H1 (cell line): ENCODE measurements at regions not wholly inside any gene's neighbourhood (a gene's known extent, or its start where the extent isn't known, plus 50 kb on each side); places are given as distances from the start of the nearest gene placed in this dataset.

ENCODE experiments used
- CTCF ChIA-PET: fragments of 300-600 bp; sonication (Branson Sonifier 250); formaldehyde crosslinking; loops from one replicate; lab custom pipeline; 2021; ENCODE audit not compliant: partially characterized antibody; lab: Charles Lee
- POLR2A ChIA-PET: fragments of 300-600 bp; sonication (Branson Sonifier 250); formaldehyde crosslinking; loops from one replicate; lab custom pipeline; 2021; ENCODE audit warnings: inconsistent platforms; ENCODE audit not compliant: partially characterized antibody; lab: Charles Lee
- DNase-seq, 2 experiments: peaks; one replicate each; pipeline versions ENCODE4 v3.0.0 to v3.0.0-alpha.2; 2010 to 2022; ENCODE audit warnings: low spot score in 2 of 2, low read depth in 1 of 2, mixed read lengths in 1 of 2
- FAIRE-seq: peaks from 2 replicates; lab custom pipeline; 2011; peaks lifted over from hg19 to GRCh38; lab: Jason Lieb, UNC
- H2AFZ ChIP-seq: 2 replicates; pipeline ENCODE4 v1.8.1; 2012; ENCODE audit warnings: low read length, inconsistent platforms
- H2AK5ac ChIP-seq: 2 replicates; pipeline ENCODE4 v1.6.1; 2013; ENCODE audit warnings: low read depth, low read length
- H2BK120ac ChIP-seq: replicated peaks from 2 replicates; pipeline ENCODE3; 2013; ENCODE audit warnings: low read depth, low read length, inconsistent platforms
- H2BK12ac ChIP-seq: 2 replicates; pipeline ENCODE4 v1.6.1; 2013; ENCODE audit warnings: low read depth, low read length
- H2BK15ac ChIP-seq: 2 replicates; pipeline ENCODE4 v1.6.1; 2013; ENCODE audit warnings: low read length
- H2BK20ac ChIP-seq: 2 replicates; pipeline ENCODE4 v1.6.1; 2013; ENCODE audit warnings: low read length
- H2BK5ac ChIP-seq: 2 replicates; pipeline ENCODE4 v1.6.1; 2013; ENCODE audit warnings: low read depth, low read length
- H3K14ac ChIP-seq: 2 replicates; pipeline ENCODE4 v1.6.1; 2013; ENCODE audit warnings: inconsistent platforms; ENCODE audit not compliant: insufficient read length
- H3K18ac ChIP-seq: 2 replicates; pipeline ENCODE4 v1.6.1; 2013; ENCODE audit warnings: low read length; ENCODE audit errors: extremely low read depth
- H3K23ac ChIP-seq: 2 replicates; pipeline ENCODE4 v1.6.1; 2013; ENCODE audit warnings: inconsistent platforms; ENCODE audit not compliant: insufficient read length
- H3K23me2 ChIP-seq: 2 replicates; pipeline ENCODE4 v1.6.1; 2013; ENCODE audit warnings: low read depth, low read length
- H3K27ac ChIP-seq: 2 replicates; pipeline ENCODE4 v1.6.1; 2011; ENCODE audit warnings: low read depth, low read length, inconsistent platforms
- H3K27me3 ChIP-seq, 4 experiments: replicated peaks in 1 of 4; 1 replicate in 1 of 4; 2 replicates in 3 of 4; pipeline versions ENCODE4 v1.6.1 to v1.8.1; 2011 to 2013; ENCODE audit warnings: low read length in 3 of 4, mild to moderate bottlenecking in 3 of 4, inconsistent platforms in 2 of 4, mixed read lengths in 2 of 4, moderate library complexity in 1 of 4; ENCODE audit not compliant: control insufficient read depth in 3 of 4, insufficient read depth in 3 of 4; ENCODE audit errors: extremely low read depth in 1 of 4
- H3K36me3 ChIP-seq, 4 experiments: 2 replicates each; pipeline versions ENCODE4 v1.6.1 to v1.8.1; 2011 to 2013; ENCODE audit warnings: mild to moderate bottlenecking in 4 of 4, low read length in 3 of 4, moderate library complexity in 2 of 4, control low read depth in 1 of 4, inconsistent platforms in 1 of 4; ENCODE audit not compliant: insufficient read depth in 4 of 4, control insufficient read depth in 2 of 4
- H3K4ac ChIP-seq: replicated peaks from 2 replicates; pipeline ENCODE3; 2013; ENCODE audit warnings: low read length, low read depth, mixed read lengths, inconsistent platforms; ENCODE audit not compliant: insufficient read length
- H3K4me1 ChIP-seq, 4 experiments: replicated peaks in 1 of 4; 1 replicate in 1 of 4; 2 replicates in 3 of 4; pipeline versions ENCODE4 v1.6.1 to v1.8.1; 2011 to 2013; ENCODE audit warnings: low read length in 3 of 4, inconsistent platforms in 2 of 4, mixed read lengths in 1 of 4; ENCODE audit not compliant: insufficient read depth in 4 of 4, control insufficient read depth in 3 of 4
- H3K4me2 ChIP-seq, 2 experiments: 2 replicates each; pipeline versions ENCODE4 v1.6.1 to v1.8.1; 2011 to 2013; ENCODE audit warnings: low read depth in 2 of 2, low read length in 2 of 2, control low read depth in 1 of 2, inconsistent platforms in 1 of 2, mild to moderate bottlenecking in 1 of 2; ENCODE audit not compliant: insufficient read depth in 1 of 2
- H3K4me3 ChIP-seq, 4 experiments: fragments of 200-600, 300-600 bp in 1 of 4; sonication (generic), shearing (Covaris generic), sonication (Bioruptor Twin) in 1 of 4; 2 replicates each; pipeline versions ENCODE4 v1.5.1 to v1.8.1; 2011 to 2016; ENCODE audit warnings: low read length in 4 of 4, low read depth in 3 of 4, control low read depth in 2 of 4, inconsistent platforms in 2 of 4, mild to moderate bottlenecking in 2 of 4, mixed read lengths in 1 of 4, moderate library complexity in 1 of 4; ENCODE audit not compliant: insufficient read depth in 2 of 4; ENCODE audit errors: extremely low read depth in 1 of 4
- H3K56ac ChIP-seq: replicated peaks from 2 replicates; pipeline ENCODE3; 2013; ENCODE audit warnings: low read depth, mild to moderate bottlenecking, mixed read lengths, low read length, inconsistent platforms; ENCODE audit not compliant: insufficient read length
- H3K79me1 ChIP-seq: 2 replicates; pipeline ENCODE4 v1.6.1; 2013; ENCODE audit warnings: low read depth, low read length, control low read depth
- H3K79me2 ChIP-seq, 2 experiments: 2 replicates each; pipeline versions ENCODE4 v1.6.1 to v1.8.1; 2012 to 2013; ENCODE audit warnings: low read length in 2 of 2, mild to moderate bottlenecking in 2 of 2, inconsistent platforms in 1 of 2; ENCODE audit not compliant: insufficient read depth in 2 of 2, control insufficient read depth in 1 of 2
- H3K9ac ChIP-seq, 4 experiments: replicated peaks in 1 of 4; 1 replicate in 1 of 4; 2 replicates in 3 of 4; pipeline versions ENCODE4 v1.6.1 to v1.8.1; 2011 to 2013; ENCODE audit warnings: low read depth in 3 of 4, low read length in 3 of 4, control low read depth in 2 of 4, mild to moderate bottlenecking in 2 of 4, moderate library complexity in 2 of 4, inconsistent platforms in 1 of 4; ENCODE audit errors: extremely low read depth in 1 of 4
- H3K9me3 ChIP-seq, 2 experiments: 2 replicates each; pipeline versions ENCODE4 v1.6.1 to v1.8.1; 2012 to 2013; ENCODE audit warnings: mild to moderate bottlenecking in 2 of 2, moderate library complexity in 2 of 2, control low read depth in 1 of 2, inconsistent platforms in 1 of 2, low read depth in 1 of 2, low read length in 1 of 2, mixed read lengths in 1 of 2; ENCODE audit not compliant: insufficient read depth in 2 of 2
- H4K20me1 ChIP-seq, 2 experiments: replicated peaks in 1 of 2; 2 replicates each; pipeline versions ENCODE3 to v1.8.1; 2011 to 2013; ENCODE audit warnings: inconsistent platforms in 2 of 2, low read length in 2 of 2, mild to moderate bottlenecking in 1 of 2; ENCODE audit not compliant: insufficient read depth in 2 of 2, control insufficient read depth in 1 of 2
- H4K5ac ChIP-seq: 2 replicates; pipeline ENCODE4 v1.6.1; 2013; ENCODE audit warnings: low read length, low read depth, mixed read lengths, inconsistent platforms; ENCODE audit not compliant: insufficient read length
- H4K8ac ChIP-seq: 2 replicates; pipeline ENCODE4 v1.8.0; 2013; ENCODE audit warnings: mild to moderate bottlenecking, moderate library complexity, low read length, inconsistent platforms; ENCODE audit not compliant: insufficient read depth; ENCODE audit errors: extremely low read depth
- H4K91ac ChIP-seq: replicated peaks from 2 replicates; pipeline ENCODE3; 2013; ENCODE audit warnings: low read length, mixed read lengths, inconsistent platforms; ENCODE audit not compliant: insufficient read length
- ATF3 ChIP-seq: IDR thresholded peaks from 2 replicates; pipeline ENCODE4 v1.6.1; 2011; ENCODE audit warnings: low read depth, mild to moderate bottlenecking, low read length; ENCODE audit not compliant: insufficient read depth
- BACH1 ChIP-seq: IDR thresholded peaks from 2 replicates; pipeline ENCODE4 v1.6.1; 2012; ENCODE audit warnings: low read length, improper control_type of control experiment
- CHD2 ChIP-seq: IDR thresholded peaks from 2 replicates; pipeline ENCODE4 v1.6.1; 2012; ENCODE audit warnings: low read length, improper control_type of control experiment
- GTF2F1 ChIP-seq: IDR thresholded peaks from 2 replicates; pipeline ENCODE4 v1.6.1; 2012; ENCODE audit warnings: low read depth, low read length, improper control_type of control experiment, borderline replicate concordance
- JUN ChIP-seq: IDR thresholded peaks from 2 replicates; pipeline ENCODE4 v1.6.1; 2011; ENCODE audit warnings: low read depth, mild to moderate bottlenecking, improper control_type of control experiment, low read length
- RBBP5 ChIP-seq: IDR thresholded peaks from 2 replicates; pipeline ENCODE4 v1.7.1; 2012; ENCODE audit warnings: low read depth, mild to moderate bottlenecking, inconsistent platforms, low read length, moderate library complexity, borderline replicate concordance
- RNF2 ChIP-seq: fragments of 200-900, 300-1000 bp; sonication (generic); IDR thresholded peaks from 2 replicates; pipeline ENCODE4 v1.7.1; 2016; ENCODE audit warnings: borderline replicate concordance, low read depth, mild to moderate bottlenecking, antibody characterized with exemption, low read length; ENCODE audit not compliant: poor library complexity, severe bottlenecking; ENCODE audit errors: missing control alignments
- SIX5 ChIP-seq: IDR thresholded peaks from 2 replicates; pipeline ENCODE4 v1.6.1; 2011; ENCODE audit warnings: mild to moderate bottlenecking, low read depth, low read length
- WGBS, 2 experiments: shearing (Covaris generic) in 1 of 2; methylation state at CpG; one replicate each; pipeline versions ENCODE4 v1.1.6 to v1.1.7; 2013 to 2015; ENCODE audit warnings: low lambda C conversion rate in 2 of 2, mixed read lengths in 2 of 2, inconsistent platforms in 1 of 2, low coverage in 1 of 2, missing lambda C conversion rate in 1 of 2; ENCODE audit not compliant: insufficient replicate concordance in 2 of 2, insufficient coverage in 1 of 2, insufficient read length in 1 of 2; ENCODE audit errors: extremely low coverage in 1 of 2, missing lambda C conversion rate in 1 of 2; 5-methylcytosine and 5-hydroxymethylcytosine counted together

- 97% methylated on average over 2 of the region's 2 CpGs; no CpG with 5 or more reads in 1 of the 2 experiments for WGBS, 2 experiments
- H3K79me1 ChIP-seq, result no peaks in the 10 kb centered on the region
- ChIA-PET CTCF (interaction anchor here (1.6 to 3.3 kb wide), 2 partner anchors 13 to 390 kb away, joined by 3 to 28 read pairs; no protein-coding TSS in a partner anchor), POLR2A (interaction anchor here (0.5 to 1.2 kb wide), 2 partner anchors 254 to 698 kb away, joined by 3 read pairs; no protein-coding TSS in a partner anchor)
- H2BK120ac ChIP-seq, result no peak overlapping the region
- no peak overlapping the region for H3K4me3 ChIP-seq
- DNase-seq (no peak), FAIRE-seq (no peak)
- no peak for TF ChIP-seq SIX5
- no peak for TF ChIP-seq JUN
- TF ChIP-seq GTF2F1, result no peak
- TF ChIP-seq ATF3, result no peak
- TF ChIP-seq CHD2, result no peak
- no peak for TF ChIP-seq BACH1
- no peak for TF ChIP-seq RNF2
- no peak for TF ChIP-seq RBBP5
- H2AK5ac ChIP-seq, result no peak overlapping the region
- H3K14ac ChIP-seq, result no peak overlapping the region
- no peaks in the 10 kb centered on the region for H3K23me2 ChIP-seq
- no peaks in the 10 kb centered on the region for H3K27me3 ChIP-seq
- no peak overlapping the region for H4K8ac ChIP-seq
- no peak overlapping the region for H4K5ac ChIP-seq
- no peaks in the 10 kb centered on the region for H3K79me2 ChIP-seq
- H3K9me3 ChIP-seq, result no peaks in the 10 kb centered on the region
- no peaks in the 10 kb centered on the region for H3K4me1 ChIP-seq
- H3K23ac ChIP-seq, result no peak overlapping the region
- H3K4ac ChIP-seq, result no peak overlapping the region
- no peaks in the 10 kb centered on the region for H4K20me1 ChIP-seq
- H2AFZ ChIP-seq, result no peak overlapping the region
- H3K4me2 ChIP-seq, result no peak overlapping the region
- no peak overlapping the region for H3K9ac ChIP-seq
- no peak overlapping the region for H3K18ac ChIP-seq
- no peak overlapping the region for H3K56ac ChIP-seq
- no peak overlapping the region for H2BK12ac ChIP-seq
- H2BK15ac ChIP-seq, result no peak overlapping the region
- H3K27ac ChIP-seq, result no peak overlapping the region
- H2BK5ac ChIP-seq, result no peak overlapping the region
- no peak overlapping the region for H2BK20ac ChIP-seq
- no peak overlapping the region for H4K91ac ChIP-seq
- no peaks in the 10 kb centered on the region for H3K36me3 ChIP-seq
Measured at GRCh38 chr12:21710958-21711775, 53.5 kb upstream of the LDHB start.
